K562 (cell line): ENCODE measurements at regions not wholly inside any gene's neighbourhood (a gene's known extent, or its start where the extent isn't known, plus 50 kb on each side); places are given as distances from the start of the nearest gene placed in this dataset.

Source experiments
- ATAC-seq: fragments of 200-7000 bp; cut with Tn5 transposase; 3 replicates; pipeline ENCODE4 v1.9.1; 2020; ENCODE audit warnings: moderate library complexity
- BruUV-seq: library from RNA; stranded (reverse); fragments of 400-500 nt; replicated peaks from 2 replicates; lab custom pipeline; 2021; lab: Mats Ljungman, UMichigan
- CTCF ChIA-PET: fragments of 300-600 bp; formaldehyde crosslinking; extraction: SDS; loops from one replicate; lab custom pipeline; 2021; ENCODE audit warnings: low intra/inter-chr PET ratio; lab: Yijun Ruan, JAX
- POLR2A ChIA-PET: fragments of 300-600, 350-650 bp; sonication (Branson Sonifier 250); formaldehyde crosslinking; extraction: SDS; loops from one replicate; lab custom pipeline; 2021; ENCODE audit warnings: antibody characterized with exemption, inconsistent platforms; lab: Yijun Ruan, JAX
- DNase-seq, 4 experiments: peaks; one replicate each; pipeline versions ENCODE4 v3.0.0 to v3.0.0-alpha.2; 2011 to 2018; ENCODE audit warnings: low spot score in 3 of 4, mixed read lengths in 3 of 4; ENCODE audit errors: extremely low read depth in 1 of 4
- FAIRE-seq: peaks from 2 replicates; lab custom pipeline; 2011; peaks lifted over from hg19 to GRCh38; lab: Jason Lieb, UNC
- H2AFZ ChIP-seq: 2 replicates; pipeline ENCODE4 v1.6.0; 2011; ENCODE audit warnings: low read depth, low read length, control low read depth, inconsistent platforms
- H3K27ac ChIP-seq: fragments of 200-600 bp; 3 replicates; pipeline ENCODE4 v1.8.0; 2011; ENCODE audit warnings: low read depth, mild to moderate bottlenecking, control low read depth, inconsistent platforms, low read length, moderate library complexity, mixed read lengths; ENCODE audit errors: extremely low read depth
- H3K27me3 ChIP-seq, 2 experiments: fragments of 300-600 bp in 1 of 2; 2 replicates in 1 of 2; 3 replicates in 1 of 2; pipeline versions ENCODE4 v1.6.0 to v1.8.0; 2011; ENCODE audit warnings: inconsistent platforms in 2 of 2, low read length in 2 of 2, mild to moderate bottlenecking in 1 of 2, mixed read lengths in 1 of 2, moderate library complexity in 1 of 2; ENCODE audit not compliant: control insufficient read depth in 2 of 2, insufficient read depth in 2 of 2
- H3K36me3 ChIP-seq: fragments of 300-600 bp; 3 replicates; pipeline ENCODE4 v1.8.0; 2011; ENCODE audit warnings: mild to moderate bottlenecking, low read length, inconsistent platforms; ENCODE audit not compliant: control insufficient read depth, insufficient read depth
- H3K4me1 ChIP-seq, 2 experiments: fragments of 200-600 bp in 1 of 2; replicated peaks in 1 of 2; 2 replicates in 1 of 2; 3 replicates in 1 of 2; pipeline versions ENCODE4 v1.5.1 to v1.8.0; 2011; ENCODE audit warnings: inconsistent platforms in 2 of 2, low read length in 2 of 2, mild to moderate bottlenecking in 1 of 2, mixed read lengths in 1 of 2, moderate library complexity in 1 of 2; ENCODE audit not compliant: control insufficient read depth in 2 of 2, insufficient read depth in 2 of 2
- H3K4me2 ChIP-seq: 2 replicates; pipeline ENCODE4 v1.6.1; 2011; ENCODE audit warnings: low read length, control low read depth, inconsistent platforms, mixed read lengths; ENCODE audit not compliant: insufficient read depth
- H3K4me3 ChIP-seq: fragments of 200-600 bp; sonication (generic), shearing (Covaris generic); 2 replicates; pipeline ENCODE4 v1.5.1; 2016; ENCODE audit warnings: control low read depth, inconsistent platforms
- H3K79me2 ChIP-seq: fragments of 200-600 bp; 3 replicates; pipeline ENCODE4 v1.8.0; 2011; ENCODE audit warnings: low read length, inconsistent platforms; ENCODE audit not compliant: control insufficient read depth, insufficient read depth
- H3K9ac ChIP-seq, 2 experiments: 2 replicates each; pipeline versions ENCODE4 v1.6.0 to v1.6.1; 2011; ENCODE audit warnings: low read depth in 2 of 2, low read length in 2 of 2, control low read depth in 1 of 2, inconsistent platforms in 1 of 2, mild to moderate bottlenecking in 1 of 2, mixed read lengths in 1 of 2; ENCODE audit not compliant: insufficient read depth in 1 of 2
- H3K9me1 ChIP-seq: one replicate; pipeline ENCODE4 v1.6.0; 2011; ENCODE audit warnings: inconsistent platforms, mild to moderate bottlenecking, low read length, moderate library complexity; ENCODE audit not compliant: control insufficient read depth, insufficient read depth
- H3K9me3 ChIP-seq: replicated peaks from 2 replicates; pipeline ENCODE4 v1.5.1; 2011; ENCODE audit warnings: low read depth, low read length, inconsistent platforms; ENCODE audit not compliant: control insufficient read depth, insufficient read depth
- H4K20me1 ChIP-seq: replicated peaks from 2 replicates; pipeline ENCODE4 v1.6.1; 2011; ENCODE audit warnings: low read length, inconsistent platforms, mixed read lengths; ENCODE audit not compliant: control insufficient read depth, insufficient read depth
- ASH1L ChIP-seq: fragments of 450-650 bp; IDR thresholded peaks from 2 replicates; pipeline ENCODE4 v1.6.1; 2018; ENCODE audit warnings: borderline replicate concordance, mild to moderate bottlenecking, low read depth; ENCODE audit not compliant: partially characterized antibody
- ETV1 ChIP-seq: fragments of 450-650 bp; conservative IDR thresholded peaks from 2 replicates; pipeline ENCODE4 v1.6.1; 2016; ENCODE audit warnings: missing genetic modification characterization, control low read depth, low read depth, missing compliant biosample characterization
- FOXM1 ChIP-seq, 2 experiments: fragments of 450-650 bp in 1 of 2; sonication (generic) in 1 of 2; formaldehyde crosslinking in 1 of 2; IDR thresholded peaks; 2 replicates each; pipeline versions ENCODE4 v1.6.1 to v1.9.0; 2017 to 2022; ENCODE audit warnings: low read depth in 2 of 2, mild to moderate bottlenecking in 2 of 2, missing genetic modification reagents in 1 of 2, moderate library complexity in 1 of 2
- YBX1 ChIP-seq: fragments of 450-650 bp; IDR thresholded peaks from 2 replicates; pipeline ENCODE4 v1.7.1; 2016; ENCODE audit warnings: mild to moderate bottlenecking
- ZNF408 ChIP-seq: fragments of 250-450 bp; sonication (Bioruptor Pico); IDR thresholded peaks from 2 replicates; pipeline ENCODE4 v1.4.0; 2020; ENCODE audit warnings: low read depth, mild to moderate bottlenecking, moderate library complexity
- ZNF707 ChIP-seq: fragments of 250-450 bp; sonication (Bioruptor Pico); conservative IDR thresholded peaks from 2 replicates; pipeline ENCODE4 v1.8.0; 2022; ENCODE audit warnings: inconsistent platforms, mild to moderate bottlenecking, moderate library complexity
- WGBS: fragments of 100-300 bp; shearing (Covaris generic); methylation state at CpG from one replicate; pipeline ENCODE4 v1.1.6; 2016; ENCODE audit warnings: low coverage, mixed read lengths; ENCODE audit not compliant: insufficient coverage; ENCODE audit errors: missing lambda C conversion rate; 5-methylcytosine and 5-hydroxymethylcytosine counted together
- in situ Hi-C: fragments of 300-500 bp; cut with MboI; formaldehyde crosslinking; loops from 4 replicates; pipeline ENCODE4 v1.15.0; 2018; ENCODE audit warnings: inconsistent platforms, mixed read lengths
- intact Hi-C: fragments of 100-400 bp; cut with micrococcal nuclease; formaldehyde crosslinking; loops from 2 replicates; pipeline ENCODE4 v1.14.2; 2022
- TF ChIP-seq, protein P1 (sequence below): fragments of 450-650 bp; IDR thresholded peaks from 2 replicates; pipeline ENCODE4 v1.6.1; 2017; ENCODE audit warnings: antibody characterized with exemption
- TF ChIP-seq, protein P2 (sequence below), 2 experiments: fragments of 450-650 bp; conservative IDR thresholded peaks; 2 replicates each; pipeline ENCODE4 v1.6.1; 2017; ENCODE audit warnings: mild to moderate bottlenecking in 2 of 2, moderate library complexity in 2 of 2
- TF ChIP-seq, protein P3 (sequence below): fragments of 450-650 bp; IDR thresholded peaks from 2 replicates; pipeline ENCODE4 v1.6.1; 2018; ENCODE audit warnings: mild to moderate bottlenecking, low read depth; ENCODE audit not compliant: partially characterized antibody
- TF ChIP-seq, protein P4 (sequence below): fragments of 250-450 bp; sonication (Bioruptor Pico); IDR thresholded peaks from 2 replicates; pipeline ENCODE4 v1.8.0; 2022; ENCODE audit warnings: inconsistent platforms

DNA sequence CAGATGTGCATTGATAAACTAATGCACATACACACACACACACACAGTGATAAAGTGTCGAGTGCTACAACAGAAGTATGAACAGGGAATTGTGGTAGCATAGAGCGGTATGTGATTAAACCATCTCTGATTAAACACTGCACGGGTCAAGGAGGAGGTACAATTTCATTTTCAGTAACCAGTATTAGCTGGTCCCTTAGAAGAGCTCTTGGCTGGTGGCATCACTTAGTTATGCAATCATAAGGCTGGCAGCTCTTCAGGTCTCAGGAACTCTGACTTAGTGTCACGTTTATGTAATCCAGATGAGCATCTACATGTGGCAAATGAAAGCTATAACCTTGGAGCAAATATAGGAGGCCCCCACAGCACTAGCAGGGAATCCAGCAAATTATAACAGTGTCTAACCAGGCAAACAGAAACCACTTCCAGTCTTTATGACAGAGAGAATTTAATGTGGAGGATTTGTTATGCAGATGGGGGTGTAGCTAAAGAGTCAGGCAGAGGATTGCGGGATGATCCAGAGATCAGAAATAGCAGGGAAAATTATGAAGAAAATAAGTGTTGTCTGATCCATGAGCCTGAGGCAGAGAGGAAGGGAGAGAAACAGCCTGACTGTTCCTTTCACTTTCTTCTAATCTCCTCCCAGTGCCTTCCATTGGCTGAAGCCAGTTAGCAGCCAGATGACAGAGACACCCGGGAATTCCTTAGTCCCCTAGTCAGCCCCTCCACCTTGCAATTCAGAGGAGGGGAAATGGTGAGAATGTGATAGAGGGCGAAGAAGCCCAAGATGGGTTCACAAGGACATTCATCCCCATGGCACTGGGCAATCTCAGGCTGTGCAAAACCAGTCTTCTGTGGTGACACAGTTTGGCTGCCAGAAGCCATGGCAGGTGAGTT, 533.1 kb upstream of the TENM4 start (continued):
- TF ChIP-seq, protein P1, sequence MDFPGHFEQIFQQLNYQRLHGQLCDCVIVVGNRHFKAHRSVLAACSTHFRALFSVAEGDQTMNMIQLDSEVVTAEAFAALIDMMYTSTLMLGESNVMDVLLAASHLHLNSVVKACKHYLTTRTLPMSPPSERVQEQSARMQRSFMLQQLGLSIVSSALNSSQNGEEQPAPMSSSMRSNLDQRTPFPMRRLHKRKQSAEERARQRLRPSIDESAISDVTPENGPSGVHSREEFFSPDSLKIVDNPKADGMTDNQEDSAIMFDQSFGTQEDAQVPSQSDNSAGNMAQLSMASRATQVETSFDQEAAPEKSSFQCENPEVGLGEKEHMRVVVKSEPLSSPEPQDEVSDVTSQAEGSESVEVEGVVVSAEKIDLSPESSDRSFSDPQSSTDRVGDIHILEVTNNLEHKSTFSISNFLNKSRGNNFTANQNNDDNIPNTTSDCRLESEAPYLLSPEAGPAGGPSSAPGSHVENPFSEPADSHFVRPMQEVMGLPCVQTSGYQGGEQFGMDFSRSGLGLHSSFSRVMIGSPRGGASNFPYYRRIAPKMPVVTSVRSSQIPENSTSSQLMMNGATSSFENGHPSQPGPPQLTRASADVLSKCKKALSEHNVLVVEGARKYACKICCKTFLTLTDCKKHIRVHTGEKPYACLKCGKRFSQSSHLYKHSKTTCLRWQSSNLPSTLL: no peak
- TF ChIP-seq, protein P2, sequence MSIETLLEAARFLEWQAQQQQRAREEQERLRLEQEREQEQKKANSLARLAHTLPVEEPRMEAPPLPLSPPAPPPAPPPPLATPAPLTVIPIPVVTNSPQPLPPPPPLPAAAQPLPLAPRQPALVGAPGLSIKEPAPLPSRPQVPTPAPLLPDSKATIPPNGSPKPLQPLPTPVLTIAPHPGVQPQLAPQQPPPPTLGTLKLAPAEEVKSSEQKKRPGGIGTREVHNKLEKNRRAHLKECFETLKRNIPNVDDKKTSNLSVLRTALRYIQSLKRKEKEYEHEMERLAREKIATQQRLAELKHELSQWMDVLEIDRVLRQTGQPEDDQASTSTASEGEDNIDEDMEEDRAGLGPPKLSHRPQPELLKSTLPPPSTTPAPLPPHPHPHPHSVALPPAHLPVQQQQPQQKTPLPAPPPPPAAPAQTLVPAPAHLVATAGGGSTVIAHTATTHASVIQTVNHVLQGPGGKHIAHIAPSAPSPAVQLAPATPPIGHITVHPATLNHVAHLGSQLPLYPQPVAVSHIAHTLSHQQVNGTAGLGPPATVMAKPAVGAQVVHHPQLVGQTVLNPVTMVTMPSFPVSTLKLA (conservative IDR thresholded peaks at IDR 0.05): no peak
- TF ChIP-seq, protein P3, sequence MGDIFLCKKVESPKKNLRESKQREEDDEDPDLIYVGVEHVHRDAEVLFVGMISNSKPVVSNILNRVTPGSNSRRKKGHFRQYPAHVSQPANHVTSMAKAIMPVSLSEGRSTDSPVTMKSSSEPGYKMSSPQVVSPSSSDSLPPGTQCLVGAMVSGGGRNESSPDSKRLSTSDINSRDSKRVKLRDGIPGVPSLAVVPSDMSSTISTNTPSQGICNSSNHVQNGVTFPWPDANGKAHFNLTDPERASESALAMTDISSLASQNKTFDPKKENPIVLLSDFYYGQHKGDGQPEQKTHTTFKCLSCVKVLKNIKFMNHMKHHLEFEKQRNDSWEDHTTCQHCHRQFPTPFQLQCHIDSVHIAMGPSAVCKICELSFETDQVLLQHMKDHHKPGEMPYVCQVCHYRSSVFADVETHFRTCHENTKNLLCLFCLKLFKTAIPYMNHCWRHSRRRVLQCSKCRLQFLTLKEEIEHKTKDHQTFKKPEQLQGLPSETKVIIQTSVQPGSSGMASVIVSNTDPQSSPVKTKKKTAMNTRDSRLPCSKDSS: no peak

DNA sequence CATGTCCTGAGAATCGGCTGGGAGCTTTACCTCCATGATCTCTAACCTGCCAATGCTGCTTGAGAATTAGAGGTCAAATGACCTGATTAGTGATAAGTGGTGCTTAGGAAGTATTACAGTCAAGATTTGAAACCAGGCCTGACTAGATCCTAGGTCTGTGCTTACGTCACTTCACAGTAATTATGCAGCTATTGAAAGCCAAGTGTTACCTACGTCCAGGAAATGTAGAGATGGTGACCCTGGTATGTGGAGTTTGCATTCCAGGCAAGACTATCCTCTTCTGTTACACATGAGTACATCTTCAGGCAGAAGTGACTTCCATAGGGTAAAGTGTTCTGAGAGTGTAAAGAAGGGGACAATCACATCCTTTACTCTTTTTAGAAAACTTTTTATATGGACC, 530.4 kb upstream of the TENM4 start:
- Histone ChIP-seq H3K4me1 (no peaks in the 10 kb centered on the region), H3K9me1 (no peaks in the 10 kb centered on the region), H3K36me3 (no peaks in the 10 kb centered on the region), H3K79me2 (no peaks in the 10 kb centered on the region), H4K20me1 (no peaks in the 10 kb centered on the region), H2AFZ (no peak overlapping the region), H3K4me2 (no peak overlapping the region), H3K27me3 (no peaks in the 10 kb centered on the region), H3K4me3 (no peak overlapping the region), H3K9ac (no peak overlapping the region), H3K9me3 (no peaks in the 10 kb centered on the region), H3K27ac (no peak overlapping the region)
- ATAC-seq (no peak), DNase-seq (no peak), FAIRE-seq (no peak)
- intact Hi-C loops: no loop called here
- BruUV-seq: no TSS peak
- CTCF ChIA-PET: no interaction called here
- in situ Hi-C loops: no loop called here
- POLR2A ChIA-PET: no interaction called here
- WGBS: 0% methylated on average over 3 of the region's 3 CpGs
- no peak for TF ChIP-seq ASH1L
- no peak for TF ChIP-seq ETV1 (tag)
- TF ChIP-seq, protein P4, sequence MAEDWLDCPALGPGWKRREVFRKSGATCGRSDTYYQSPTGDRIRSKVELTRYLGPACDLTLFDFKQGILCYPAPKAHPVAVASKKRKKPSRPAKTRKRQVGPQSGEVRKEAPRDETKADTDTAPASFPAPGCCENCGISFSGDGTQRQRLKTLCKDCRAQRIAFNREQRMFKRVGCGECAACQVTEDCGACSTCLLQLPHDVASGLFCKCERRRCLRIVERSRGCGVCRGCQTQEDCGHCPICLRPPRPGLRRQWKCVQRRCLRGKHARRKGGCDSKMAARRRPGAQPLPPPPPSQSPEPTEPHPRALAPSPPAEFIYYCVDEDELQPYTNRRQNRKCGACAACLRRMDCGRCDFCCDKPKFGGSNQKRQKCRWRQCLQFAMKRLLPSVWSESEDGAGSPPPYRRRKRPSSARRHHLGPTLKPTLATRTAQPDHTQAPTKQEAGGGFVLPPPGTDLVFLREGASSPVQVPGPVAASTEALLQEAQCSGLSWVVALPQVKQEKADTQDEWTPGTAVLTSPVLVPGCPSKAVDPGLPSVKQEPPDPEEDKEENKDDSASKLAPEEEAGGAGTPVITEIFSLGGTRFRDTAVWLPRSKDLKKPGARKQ: no peak
- no peak for TF ChIP-seq ZNF707 (CRISPR knock-in tag)
- TF ChIP-seq ZNF408 (CRISPR knock-in tag): no peak
- no peak for TF ChIP-seq YBX1
- TF ChIP-seq FOXM1 (IDR thresholded peaks at IDR 0.05; ENCODE audit: low read depth): no peak
- TF ChIP-seq FOXM1 (CRISPR knock-in tag; IDR thresholded peaks at IDR 0.05; ENCODE audit: low read depth): no peak
